Nephron (organoid): ENCODE measurements at regions not wholly inside any gene's neighbourhood (a gene's known extent, or its start where the extent isn't known, plus 50 kb on each side); places are given as distances from the start of the nearest gene placed in this dataset.

ENCODE experiments used
- H3K27ac Mint-ChIP-seq, 3 experiments: 2 replicates each; pipeline ENCODE4 v1.8.0; 2020; ENCODE audit warnings: mixed read lengths in 3 of 3, mild to moderate bottlenecking in 2 of 3, moderate library complexity in 1 of 3
- H3K27me3 Mint-ChIP-seq: 2 replicates; pipeline ENCODE4 v1.8.0; 2021; ENCODE audit warnings: low read depth, mild to moderate bottlenecking, moderate library complexity, mixed read lengths
- H3K36me3 Mint-ChIP-seq: 2 replicates; pipeline ENCODE4 v1.8.0; 2020; ENCODE audit warnings: low read depth, mixed read lengths
- H3K4me1 Mint-ChIP-seq: 2 replicates; pipeline ENCODE4 v1.8.0; 2020; ENCODE audit warnings: mixed read lengths
- H3K4me3 Mint-ChIP-seq, 3 experiments: 2 replicates each; pipeline ENCODE4 v1.8.0; 2020; ENCODE audit warnings: mild to moderate bottlenecking in 3 of 3, mixed read lengths in 3 of 3, moderate library complexity in 2 of 3
- H3K9me3 Mint-ChIP-seq: 2 replicates; pipeline ENCODE4 v1.8.0; 2020; ENCODE audit warnings: mixed read lengths
- TF ChIP-seq, protein P1 (sequence below), 3 experiments: fragments of 200-600 bp; sonication (generic); IDR thresholded peaks; one replicate each; pipeline ENCODE4 v1.5.0; 2021; ENCODE audit warnings: antibody characterized with exemption in 3 of 3; ENCODE audit not compliant: unreplicated experiment in 3 of 3

DNA sequence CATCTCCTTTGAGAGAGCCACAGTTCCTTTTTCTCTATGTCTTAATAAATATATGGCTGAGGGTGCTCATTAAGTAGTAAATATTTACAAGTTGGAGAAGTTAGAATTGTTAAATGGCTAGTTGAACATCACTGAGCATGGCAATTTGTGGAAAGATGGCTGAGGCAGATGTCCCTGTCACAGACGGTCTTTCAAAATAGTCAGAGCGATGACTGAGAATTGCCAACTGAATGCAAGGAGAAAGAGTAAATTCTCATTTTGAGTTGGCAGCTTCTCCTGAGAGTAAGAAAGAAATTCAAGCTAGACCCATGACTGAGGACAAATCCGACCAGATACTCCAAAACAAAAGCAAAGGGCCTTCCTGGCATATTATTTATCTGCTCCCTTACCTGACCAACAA lies 617.9 kb downstream of the KCTD16 start:
- TF ChIP-seq, protein P1, sequence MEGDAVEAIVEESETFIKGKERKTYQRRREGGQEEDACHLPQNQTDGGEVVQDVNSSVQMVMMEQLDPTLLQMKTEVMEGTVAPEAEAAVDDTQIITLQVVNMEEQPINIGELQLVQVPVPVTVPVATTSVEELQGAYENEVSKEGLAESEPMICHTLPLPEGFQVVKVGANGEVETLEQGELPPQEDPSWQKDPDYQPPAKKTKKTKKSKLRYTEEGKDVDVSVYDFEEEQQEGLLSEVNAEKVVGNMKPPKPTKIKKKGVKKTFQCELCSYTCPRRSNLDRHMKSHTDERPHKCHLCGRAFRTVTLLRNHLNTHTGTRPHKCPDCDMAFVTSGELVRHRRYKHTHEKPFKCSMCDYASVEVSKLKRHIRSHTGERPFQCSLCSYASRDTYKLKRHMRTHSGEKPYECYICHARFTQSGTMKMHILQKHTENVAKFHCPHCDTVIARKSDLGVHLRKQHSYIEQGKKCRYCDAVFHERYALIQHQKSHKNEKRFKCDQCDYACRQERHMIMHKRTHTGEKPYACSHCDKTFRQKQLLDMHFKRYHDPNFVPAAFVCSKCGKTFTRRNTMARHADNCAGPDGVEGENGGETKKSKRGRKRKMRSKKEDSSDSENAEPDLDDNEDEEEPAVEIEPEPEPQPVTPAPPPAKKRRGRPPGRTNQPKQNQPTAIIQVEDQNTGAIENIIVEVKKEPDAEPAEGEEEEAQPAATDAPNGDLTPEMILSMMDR (IDR thresholded peaks at IDR 0.05; ENCODE audit: unreplicated experiment in 3 of 3): no peak
- no peaks in the 10 kb centered on the region for H3K36me3 Mint-ChIP-seq
- H3K4me1 Mint-ChIP-seq: no peaks in the 10 kb centered on the region
- H3K27me3 Mint-ChIP-seq: no peaks in the 10 kb centered on the region
- peaks cover 7% of the 10 kb centered on the region for H3K9me3 Mint-ChIP-seq
- no peak overlapping the region for H3K27ac Mint-ChIP-seq
- H3K4me3 Mint-ChIP-seq: no peak overlapping the region

DNA sequence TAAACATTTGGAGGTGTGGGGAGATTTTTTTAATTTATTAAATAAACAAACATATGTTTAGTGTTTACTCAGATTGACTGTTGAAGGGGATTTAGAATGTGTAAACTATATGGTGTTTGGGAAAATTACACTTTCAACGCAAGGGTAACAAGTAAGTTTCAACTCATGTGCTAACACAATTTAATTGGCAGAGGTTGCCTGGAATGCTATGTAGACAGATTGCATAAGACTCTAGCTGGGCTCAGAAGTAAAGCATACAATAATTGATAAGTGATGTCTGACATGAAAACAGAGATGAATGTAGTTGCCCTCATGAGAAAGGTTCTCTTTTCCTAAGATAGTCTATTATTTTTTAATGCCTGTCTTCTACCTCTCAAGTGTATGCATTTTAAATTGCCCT lies 617.4 kb downstream of the KCTD16 start:
- no peaks in the 10 kb centered on the region for H3K36me3 Mint-ChIP-seq
- TF ChIP-seq, protein P1 (IDR thresholded peaks at IDR 0.05; ENCODE audit: unreplicated experiment in 3 of 3): no peak
- no peaks in the 10 kb centered on the region for H3K27me3 Mint-ChIP-seq
- peaks cover 5% of the 10 kb centered on the region for H3K9me3 Mint-ChIP-seq
- no peak overlapping the region for H3K4me3 Mint-ChIP-seq
- H3K4me1 Mint-ChIP-seq: no peaks in the 10 kb centered on the region
- peak overlapping the region in 1 of 3 experiments; percentile 8 for H3K27ac Mint-ChIP-seq

DNA sequence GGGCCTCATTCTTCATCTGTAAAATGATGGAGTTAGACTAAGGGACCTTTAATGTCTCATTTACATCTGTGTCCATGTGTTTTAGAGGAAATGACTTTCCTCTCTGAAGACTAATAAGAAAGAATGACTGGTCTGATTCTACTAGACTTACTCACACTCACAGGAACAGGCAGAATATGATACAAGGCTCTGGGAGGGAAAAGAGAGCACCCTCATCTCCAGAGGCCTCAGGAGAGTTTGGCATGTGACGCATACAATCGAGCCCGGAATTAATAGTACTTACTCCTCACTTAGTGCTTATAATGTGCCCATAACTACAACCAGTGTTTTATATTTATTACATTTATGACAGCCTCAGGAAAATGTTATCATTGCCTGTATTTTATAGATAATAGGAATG lies 608.7 kb downstream of the KCTD16 start:
- Mint-ChIP-seq H3K4me3 (no peak overlapping the region), H3K36me3 (no peaks in the 10 kb centered on the region), H3K9me3 (no peaks in the 10 kb centered on the region), H3K4me1 (no peaks in the 10 kb centered on the region), H3K27me3 (no peaks in the 10 kb centered on the region), H3K27ac (no peak overlapping the region)
- TF ChIP-seq, protein P1 (IDR thresholded peaks at IDR 0.05; ENCODE audit: unreplicated experiment in 3 of 3): no peak

DNA sequence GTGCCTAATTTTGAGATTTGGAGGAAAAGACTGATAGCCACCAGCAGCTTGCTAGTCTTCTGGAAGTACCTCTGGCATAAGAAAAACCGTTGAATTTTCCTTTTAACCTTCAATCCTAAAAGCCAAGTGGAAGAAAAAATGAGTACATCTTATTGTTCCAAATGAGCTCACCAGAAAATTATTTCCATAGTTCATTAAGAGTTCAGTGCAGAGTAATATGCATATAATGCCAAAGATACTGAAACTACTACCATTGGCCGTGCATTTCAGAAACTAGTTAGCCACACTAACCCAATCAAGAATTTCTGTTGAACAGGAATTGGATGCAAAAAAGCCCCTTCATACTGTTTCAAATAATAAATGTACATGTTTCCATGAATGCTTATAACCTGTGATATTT lies 607.9 kb downstream of the KCTD16 start:
- Mint-ChIP-seq H3K4me1 (no peaks in the 10 kb centered on the region), H3K36me3 (no peaks in the 10 kb centered on the region), H3K27me3 (no peaks in the 10 kb centered on the region), H3K9me3 (no peaks in the 10 kb centered on the region), H3K4me3 (no peak overlapping the region), H3K27ac (no peak overlapping the region)
- TF ChIP-seq, protein P1 (IDR thresholded peaks at IDR 0.05; ENCODE audit: unreplicated experiment in 3 of 3): no peak

DNA sequence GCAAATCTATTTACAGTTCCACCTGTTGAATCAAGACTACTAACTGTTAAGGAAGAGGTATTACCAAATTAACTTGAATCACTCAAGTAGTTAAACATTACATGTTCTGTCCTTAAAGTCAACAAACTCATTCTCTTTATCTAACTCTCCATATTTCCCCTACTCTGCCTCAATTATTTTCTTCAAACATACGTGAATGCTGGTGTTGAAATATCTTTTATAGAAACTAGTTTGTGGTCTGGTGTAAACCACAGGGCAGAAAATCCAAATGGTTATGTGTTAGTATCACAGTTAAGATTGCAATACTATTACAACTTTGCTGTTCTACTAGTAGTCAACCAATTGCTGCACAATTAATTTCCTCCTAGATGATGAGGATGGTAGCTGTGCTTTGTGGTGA lies 603.5 kb downstream of the KCTD16 start:
- no peaks in the 10 kb centered on the region for H3K4me1 Mint-ChIP-seq
- H3K27me3 Mint-ChIP-seq: no peaks in the 10 kb centered on the region
- no peaks in the 10 kb centered on the region for H3K36me3 Mint-ChIP-seq
- H3K9me3 Mint-ChIP-seq: no peaks in the 10 kb centered on the region
- H3K4me3 Mint-ChIP-seq: no peak overlapping the region
- H3K27ac Mint-ChIP-seq: peak overlapping the region in 1 of 3 experiments; percentile 16
- TF ChIP-seq, protein P1 (IDR thresholded peaks at IDR 0.05; ENCODE audit: unreplicated experiment in 3 of 3): no peak

DNA sequence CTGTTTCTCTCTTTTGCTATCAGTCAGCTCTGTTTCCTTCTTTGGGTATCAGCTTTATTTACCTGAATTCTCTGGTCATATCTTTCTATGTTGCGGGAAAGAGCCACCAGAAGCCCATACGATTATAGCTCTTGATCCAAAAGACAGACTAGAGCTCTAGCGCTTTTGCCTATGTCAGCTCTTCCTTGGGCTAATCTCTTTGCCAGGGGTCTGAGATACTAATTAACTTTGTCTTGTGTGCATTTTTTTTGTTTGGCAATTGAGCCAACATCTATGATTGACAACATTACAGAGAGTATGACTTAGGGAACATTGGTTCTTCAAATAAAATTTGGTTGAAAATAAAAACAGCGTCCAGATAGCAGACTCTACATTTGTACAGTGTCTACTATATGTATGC lies 603.0 kb downstream of the KCTD16 start:
- no peaks in the 10 kb centered on the region for H3K36me3 Mint-ChIP-seq
- no peaks in the 10 kb centered on the region for H3K4me1 Mint-ChIP-seq
- H3K27me3 Mint-ChIP-seq: no peaks in the 10 kb centered on the region
- TF ChIP-seq, protein P1 (IDR thresholded peaks at IDR 0.05; ENCODE audit: unreplicated experiment in 3 of 3): no peak
- H3K4me3 Mint-ChIP-seq: no peak overlapping the region
- peak overlapping the region in 1 of 3 experiments; percentile 16 for H3K27ac Mint-ChIP-seq
- no peaks in the 10 kb centered on the region for H3K9me3 Mint-ChIP-seq
